Fibroblast of lung (primary cell): ENCODE measurements at regions not wholly inside any gene's neighbourhood (a gene's known extent, or its start where the extent isn't known, plus 50 kb on each side); places are given as distances from the start of the nearest gene placed in this dataset.

ENCODE experiments used
- DNase-seq, 2 donors: peaks; one replicate each; pipeline versions ENCODE4 v3.0.0 to v3.0.0-alpha.2; 2010; ENCODE audit warnings: low read depth in 2 of 2
- H2AFZ ChIP-seq: 2 replicates; pipeline ENCODE4 v1.5.1; 2012; ENCODE audit warnings: low read length, control low read depth, inconsistent platforms
- H3K27ac ChIP-seq: 2 replicates; pipeline ENCODE4 v1.5.1; 2011; ENCODE audit warnings: low read length, control low read depth; ENCODE audit not compliant: insufficient read depth
- H3K27me3 ChIP-seq: 2 replicates; pipeline ENCODE4 v1.5.1; 2011; ENCODE audit warnings: mild to moderate bottlenecking, low read length; ENCODE audit not compliant: control insufficient read depth, insufficient read depth
- H3K36me3 ChIP-seq: 2 replicates; pipeline ENCODE4 v1.5.1; 2011; ENCODE audit warnings: low read length; ENCODE audit not compliant: control insufficient read depth, insufficient read depth
- H3K4me1 ChIP-seq: 2 replicates; pipeline ENCODE4 v1.5.1; 2011; ENCODE audit warnings: low read length; ENCODE audit not compliant: control insufficient read depth, insufficient read depth; ENCODE audit errors: extremely low read depth
- H3K4me2 ChIP-seq: 2 replicates; pipeline ENCODE4 v1.5.1; 2011; ENCODE audit warnings: low read length, control low read depth; ENCODE audit not compliant: insufficient read depth; ENCODE audit errors: extremely low read depth
- H3K4me3 ChIP-seq, 4 experiments: fragments of 200-600 bp in 1 of 4; sonication (generic) in 1 of 4; replicated peaks in 1 of 4; 2 replicates each; pipeline ENCODE4 v1.5.1; 2011 to 2016; ENCODE audit warnings: low read length in 4 of 4, low read depth in 3 of 4, mild to moderate bottlenecking in 3 of 4, control low read depth in 2 of 4, inconsistent platforms in 1 of 4, mixed read lengths in 1 of 4; ENCODE audit not compliant: insufficient read depth in 1 of 4; ENCODE audit errors: control extremely low read depth in 1 of 4
- H3K79me2 ChIP-seq: 2 replicates; pipeline ENCODE4 v1.5.1; 2012; ENCODE audit warnings: mild to moderate bottlenecking, low read length, inconsistent platforms; ENCODE audit not compliant: control insufficient read depth, insufficient read depth
- H3K9ac ChIP-seq: 2 replicates; pipeline ENCODE4 v1.5.1; 2011; ENCODE audit warnings: mild to moderate bottlenecking, low read length, control low read depth; ENCODE audit not compliant: insufficient read depth
- H3K9me3 ChIP-seq: 2 replicates; pipeline ENCODE4 v1.5.1; 2012; ENCODE audit warnings: low read depth, low read length; ENCODE audit not compliant: control insufficient read depth, insufficient read depth
- H4K20me1 ChIP-seq: 2 replicates; pipeline ENCODE4 v1.5.1; 2011; ENCODE audit warnings: low read length; ENCODE audit not compliant: control insufficient read depth, insufficient read depth; ENCODE audit errors: extremely low read depth
- CTCF ChIP-seq, 2 donors: IDR thresholded peaks in 1 of 2; conservative IDR thresholded peaks in 1 of 2; 1 replicate in 1 of 2; 2 replicates in 1 of 2; pipeline ENCODE4 v1.5.1; 2011 to 2012; ENCODE audit warnings: low read length in 2 of 2, control low read depth in 1 of 2, inconsistent platforms in 1 of 2, low read depth in 1 of 2, mild to moderate bottlenecking in 1 of 2
- EZH2 ChIP-seq: IDR thresholded peaks from 2 replicates; pipeline ENCODE4 v1.5.1; 2012; ENCODE audit warnings: low read length, control low read depth, mild to moderate bottlenecking; ENCODE audit errors: missing control alignments

GRCh38 chr4:117478702-117479101 lies 393.3 kb upstream of the TRAM1L1 start:
- peak in 1 of 2 donors; percentile 41 for DNase-seq
- no peak overlapping the region for H3K27ac ChIP-seq
- H3K9me3 ChIP-seq = no peaks in the 10 kb centered on the region
- H3K4me2 ChIP-seq = no peak overlapping the region
- H3K4me3 ChIP-seq = no peak overlapping the region
- H3K4me1 ChIP-seq = no peaks in the 10 kb centered on the region
- H3K9ac ChIP-seq = no peak overlapping the region
- TF ChIP-seq EZH2 (no peak), CTCF (conservative IDR thresholded peaks at IDR 0.05 in 1 of 2, IDR thresholded peaks at IDR 0.05 in 1 of 2; ENCODE audit: low read depth in 1 of 2, low read length in 2 of 2) (no peak)
- no peak overlapping the region for H2AFZ ChIP-seq
- H3K27me3 ChIP-seq = no peaks in the 10 kb centered on the region
- no peaks in the 10 kb centered on the region for H4K20me1 ChIP-seq
- H3K36me3 ChIP-seq = no peaks in the 10 kb centered on the region
- H3K79me2 ChIP-seq = no peaks in the 10 kb centered on the region

- Histone ChIP-seq H3K9me3 (no peaks in the 10 kb centered on the region), H2AFZ (no peak overlapping the region), H3K4me1 (no peaks in the 10 kb centered on the region), H3K36me3 (no peaks in the 10 kb centered on the region), H3K4me2 (no peak overlapping the region), H3K27me3 (no peaks in the 10 kb centered on the region), H4K20me1 (no peaks in the 10 kb centered on the region), H3K9ac (no peak overlapping the region), H3K27ac (no peak overlapping the region), H3K4me3 (no peak overlapping the region), H3K79me2 (no peaks in the 10 kb centered on the region)
- no peak for DNase-seq
- TF ChIP-seq CTCF (conservative IDR thresholded peaks at IDR 0.05 in 1 of 2, IDR thresholded peaks at IDR 0.05 in 1 of 2; ENCODE audit: low read depth in 1 of 2, low read length in 2 of 2) (no peak), EZH2 (no peak)
Observed at GRCh38 chr4:117479673-117480072, 394.3 kb upstream of the TRAM1L1 start.

- peak; percentile 67 to 86 for DNase-seq
- no peak overlapping the region for H3K4me2 ChIP-seq
- H4K20me1 ChIP-seq = no peaks in the 10 kb centered on the region
- no peaks in the 10 kb centered on the region for H3K36me3 ChIP-seq
- no peak overlapping the region for H3K9ac ChIP-seq
- no peak overlapping the region for H3K27ac ChIP-seq
- H2AFZ ChIP-seq = no peak overlapping the region
- H3K4me1 ChIP-seq = no peaks in the 10 kb centered on the region
- H3K79me2 ChIP-seq = no peaks in the 10 kb centered on the region
- TF ChIP-seq EZH2 = no peak
- TF ChIP-seq CTCF (conservative IDR thresholded peaks at IDR 0.05 in 1 of 2, IDR thresholded peaks at IDR 0.05 in 1 of 2; ENCODE audit: low read depth in 1 of 2, low read length in 2 of 2) = no peak
- no peak overlapping the region for H3K4me3 ChIP-seq
- no peaks in the 10 kb centered on the region for H3K9me3 ChIP-seq
- H3K27me3 ChIP-seq = no peaks in the 10 kb centered on the region
Observed at GRCh38 chr4:117481742-117482141, 396.4 kb upstream of the TRAM1L1 start.
